Activated T-cell treated with anti-CD3 and anti-CD28 coated beads, Interleukin-2, amount 50 U/mL, for 4 hours (primary cell): ENCODE measurements at regions not wholly inside any gene's neighbourhood (a gene's known extent, or its start where the extent isn't known, plus 50 kb on each side); places are given as distances from the start of the nearest gene placed in this dataset.

Experiments
- ATAC-seq, 2 donors: fragments of 200-7000 bp; cut with Tn5 transposase; one replicate each; pipeline ENCODE4 v1.10.0; 2021
- DNase-seq: peaks from one replicate; pipeline ENCODE4 v3.0.0-alpha.2; 2020
- H3K27me3 Mint-ChIP-seq: one replicate; pipeline ENCODE4 v1.8.0; 2021; ENCODE audit warnings: low read depth, mixed read lengths
- H3K36me3 Mint-ChIP-seq: one replicate; pipeline ENCODE4 v1.8.0; 2022; ENCODE audit warnings: mixed read lengths; ENCODE audit not compliant: insufficient read depth
- H3K4me1 Mint-ChIP-seq: one replicate; pipeline ENCODE4 v1.8.0; 2021; ENCODE audit warnings: low read depth, mixed read lengths
- H3K4me3 Mint-ChIP-seq: one replicate; pipeline ENCODE4 v1.8.0; 2021; ENCODE audit warnings: mild to moderate bottlenecking, moderate library complexity, mixed read lengths
- H3K9me3 Mint-ChIP-seq: one replicate; pipeline ENCODE4 v1.8.0; 2021; ENCODE audit warnings: mixed read lengths

DNA sequence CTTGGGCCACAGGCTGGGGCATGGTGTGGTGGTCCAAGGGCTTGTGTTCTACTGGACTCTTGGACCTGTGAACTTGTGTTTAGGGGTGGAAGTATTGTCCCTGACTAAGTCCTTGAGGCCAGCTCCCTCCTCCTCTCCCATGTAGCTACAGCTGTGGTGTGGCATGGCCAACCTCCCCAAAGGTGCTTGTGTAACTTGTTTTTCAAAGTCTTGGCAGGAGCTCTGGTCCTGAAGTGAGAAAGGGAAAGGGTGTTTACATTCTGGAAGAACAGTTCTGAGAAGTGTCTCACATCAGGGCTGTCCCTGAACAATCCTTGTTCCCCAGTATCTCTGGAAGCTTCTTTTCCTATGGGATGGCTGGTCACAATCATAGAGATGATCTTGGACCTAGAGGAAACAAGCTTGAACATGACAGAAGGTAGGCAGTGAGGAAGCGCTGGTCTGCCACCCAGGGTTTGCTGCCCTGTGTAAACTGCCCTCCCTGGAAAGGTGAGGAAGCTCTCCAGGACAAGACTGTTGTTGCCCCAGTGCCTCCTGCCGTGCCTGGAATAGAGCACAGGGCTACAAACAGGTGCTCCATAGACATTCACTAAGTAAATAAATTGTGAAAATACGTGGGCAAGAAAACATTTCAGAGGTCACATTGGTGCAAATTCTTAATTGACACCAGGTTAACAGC lies 64.6 kb upstream of the KLF9 start:
- DNase-seq (no peak), ATAC-seq (no peak)
- no peak overlapping the region for H3K4me3 Mint-ChIP-seq
- H3K36me3 Mint-ChIP-seq: no peaks in the 10 kb centered on the region
- no peaks in the 10 kb centered on the region for H3K9me3 Mint-ChIP-seq
- peaks cover 3% of the 10 kb centered on the region for H3K27me3 Mint-ChIP-seq
- peaks cover 5% of the 10 kb centered on the region for H3K4me1 Mint-ChIP-seq

DNA sequence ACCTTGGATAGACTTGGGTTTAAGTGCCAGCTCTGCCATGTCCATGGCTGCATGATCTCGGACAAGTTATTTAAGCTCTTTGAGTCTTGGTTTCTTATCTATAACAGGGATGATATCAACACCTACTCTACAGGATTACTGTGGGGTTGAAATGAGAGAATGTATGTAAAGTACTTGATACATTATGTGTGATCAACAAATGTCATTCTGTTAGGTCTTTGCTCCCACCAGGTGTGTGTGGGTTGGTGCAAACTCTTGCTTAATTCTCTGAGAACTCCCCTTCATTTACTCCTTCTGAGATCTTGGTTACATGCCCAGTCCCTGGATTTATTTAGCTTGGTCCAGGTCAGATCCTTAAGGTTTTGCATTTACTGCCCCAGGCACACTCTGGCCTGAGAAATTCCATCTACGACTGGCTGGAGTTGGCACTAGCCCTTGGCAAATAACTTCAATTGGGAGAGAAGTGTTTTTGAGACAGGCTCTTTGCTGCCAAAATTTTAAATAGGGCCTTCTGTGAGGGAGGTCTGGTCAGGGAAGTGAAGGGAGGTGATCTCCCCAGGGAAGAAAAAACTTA lies 63.5 kb upstream of the KLF9 start:
- Mint-ChIP-seq H3K9me3 (no peaks in the 10 kb centered on the region), H3K4me3 (no peak overlapping the region), H3K36me3 (no peaks in the 10 kb centered on the region), H3K4me1 (no peaks in the 10 kb centered on the region), H3K27me3 (peaks cover 1% of the 10 kb centered on the region)
- no peak for ATAC-seq
- DNase-seq: no peak

DNA sequence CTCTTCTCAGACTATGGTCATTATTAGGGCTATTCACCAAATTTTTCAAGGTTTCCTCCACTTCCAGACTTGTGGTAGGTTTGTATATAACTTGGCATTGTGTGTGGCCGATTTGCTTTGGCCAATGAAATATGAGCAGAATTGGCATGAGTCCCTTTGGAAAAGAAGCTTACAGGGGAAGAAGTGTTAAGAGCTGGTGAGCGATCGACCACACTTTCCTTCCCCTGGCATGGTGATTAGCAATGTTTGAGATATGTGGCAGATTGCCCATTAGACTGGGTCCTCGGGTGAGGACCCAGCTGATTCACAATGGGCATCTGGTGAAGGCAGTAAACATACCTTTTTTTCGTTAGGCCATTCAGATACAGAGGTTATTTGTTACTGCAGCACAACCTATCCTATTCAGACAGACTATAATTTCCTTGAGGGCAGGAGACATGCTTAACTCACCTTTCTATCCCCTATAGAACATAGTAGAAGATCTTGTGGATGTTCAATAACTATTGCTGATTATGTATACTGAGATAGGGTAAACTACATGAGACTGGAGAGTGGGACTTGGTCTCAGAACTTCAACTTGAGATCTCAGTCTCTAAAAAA lies 62.8 kb upstream of the KLF9 start:
- no peak for ATAC-seq
- H3K4me1 Mint-ChIP-seq: no peaks in the 10 kb centered on the region
- H3K9me3 Mint-ChIP-seq: no peaks in the 10 kb centered on the region
- no peak overlapping the region for H3K4me3 Mint-ChIP-seq
- DNase-seq: no peak
- H3K27me3 Mint-ChIP-seq: no peaks in the 10 kb centered on the region
- H3K36me3 Mint-ChIP-seq: no peaks in the 10 kb centered on the region

DNA sequence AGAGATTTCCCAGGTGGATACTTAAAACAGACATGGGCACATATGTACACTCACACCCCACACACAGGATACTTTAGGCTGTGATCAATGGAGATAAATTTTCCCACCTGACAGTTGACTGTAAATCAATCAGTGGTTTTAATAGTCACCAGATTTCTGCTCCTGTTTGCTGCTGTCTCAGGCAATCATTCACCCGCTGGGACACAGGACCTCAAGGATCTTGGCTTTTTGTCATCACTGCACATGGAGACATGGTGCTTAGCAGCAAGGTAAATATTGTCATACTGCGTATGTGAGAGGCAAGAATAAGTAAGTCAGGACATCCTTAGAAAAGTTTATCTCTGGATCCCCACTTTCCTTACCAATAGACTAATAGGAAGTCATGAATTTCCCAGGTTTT lies 60.8 kb upstream of the KLF9 start:
- DNase-seq (no peak), ATAC-seq (no peak)
- Mint-ChIP-seq H3K4me3 (no peak overlapping the region), H3K36me3 (no peaks in the 10 kb centered on the region), H3K9me3 (no peaks in the 10 kb centered on the region), H3K4me1 (peaks cover 10% of the 10 kb centered on the region), H3K27me3 (no peaks in the 10 kb centered on the region)

DNA sequence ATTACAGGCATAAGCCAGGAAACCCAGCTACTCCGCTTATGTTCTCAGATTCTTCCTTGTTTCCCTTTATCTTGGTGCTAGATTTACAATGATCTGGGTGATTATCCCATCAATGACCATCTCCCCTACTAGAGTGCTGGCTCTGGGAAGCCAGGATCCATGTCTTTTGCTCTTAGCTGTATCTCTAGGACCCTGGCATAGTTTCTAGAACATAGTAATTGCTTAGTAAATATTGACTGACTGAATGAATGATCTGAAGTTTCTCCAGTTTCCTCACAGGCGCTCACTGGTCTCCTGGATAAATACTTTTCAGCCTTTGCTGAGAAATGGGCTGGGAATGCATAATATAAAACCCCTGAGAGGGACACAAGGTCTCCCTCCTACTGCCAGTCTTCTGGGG lies 60.0 kb upstream of the KLF9 start:
- no peak for DNase-seq
- Mint-ChIP-seq H3K9me3 (no peaks in the 10 kb centered on the region), H3K4me3 (no peak overlapping the region), H3K36me3 (no peaks in the 10 kb centered on the region), H3K27me3 (no peaks in the 10 kb centered on the region), H3K4me1 (peaks cover 16% of the 10 kb centered on the region)
- ATAC-seq: no peak

DNA sequence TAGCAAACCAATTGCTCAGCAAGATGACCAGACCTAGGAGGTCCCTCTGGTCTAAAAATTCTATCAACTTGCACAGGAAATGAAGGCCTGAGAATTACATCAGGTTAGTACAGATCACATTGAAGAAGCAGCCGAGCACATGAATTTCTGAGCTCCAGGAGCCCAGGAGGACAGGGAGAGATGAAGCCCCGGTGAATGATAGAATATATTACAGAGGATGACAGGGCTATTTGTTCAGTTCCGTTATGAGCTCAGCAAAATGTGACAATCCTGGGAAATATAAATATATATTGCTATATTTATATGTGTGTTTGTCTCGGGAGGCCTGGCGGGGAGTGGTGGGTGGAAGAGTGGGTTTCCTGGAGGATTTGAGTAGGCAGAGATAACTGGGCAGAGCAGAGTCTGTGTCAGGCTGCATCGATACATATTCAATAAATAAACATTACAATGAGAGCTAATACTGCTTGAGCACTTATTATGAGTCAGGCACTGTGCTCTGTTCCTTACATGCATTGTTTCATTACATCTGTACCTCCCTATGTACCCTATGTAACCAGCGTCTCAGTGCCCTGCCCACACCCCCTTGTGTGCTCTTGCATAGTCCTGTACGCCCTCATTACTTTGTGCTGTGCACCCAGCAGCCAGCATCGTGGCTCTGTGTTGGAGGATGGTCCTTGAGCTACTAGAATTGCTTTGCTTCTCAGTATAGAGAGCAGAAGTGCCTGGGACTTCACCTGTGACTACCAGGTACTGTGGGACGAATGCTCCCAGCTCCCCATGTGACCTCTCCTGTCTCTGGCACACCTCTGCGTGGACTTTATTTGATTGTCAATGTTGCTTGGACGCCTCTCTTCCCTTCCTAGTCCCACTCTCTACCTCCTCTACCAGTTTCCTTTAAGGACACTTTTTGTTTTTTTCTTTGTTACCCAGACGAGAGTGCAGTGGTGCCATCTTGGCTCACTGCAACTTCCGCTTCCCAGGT lies 58.1 kb upstream of the KLF9 start:
- DNase-seq (no peak), ATAC-seq (no peak)
- peaks cover 30% of the 10 kb centered on the region for H3K4me1 Mint-ChIP-seq
- no peak overlapping the region for H3K4me3 Mint-ChIP-seq
- H3K27me3 Mint-ChIP-seq: no peaks in the 10 kb centered on the region
- H3K9me3 Mint-ChIP-seq: no peaks in the 10 kb centered on the region
- H3K36me3 Mint-ChIP-seq: no peaks in the 10 kb centered on the region

DNA sequence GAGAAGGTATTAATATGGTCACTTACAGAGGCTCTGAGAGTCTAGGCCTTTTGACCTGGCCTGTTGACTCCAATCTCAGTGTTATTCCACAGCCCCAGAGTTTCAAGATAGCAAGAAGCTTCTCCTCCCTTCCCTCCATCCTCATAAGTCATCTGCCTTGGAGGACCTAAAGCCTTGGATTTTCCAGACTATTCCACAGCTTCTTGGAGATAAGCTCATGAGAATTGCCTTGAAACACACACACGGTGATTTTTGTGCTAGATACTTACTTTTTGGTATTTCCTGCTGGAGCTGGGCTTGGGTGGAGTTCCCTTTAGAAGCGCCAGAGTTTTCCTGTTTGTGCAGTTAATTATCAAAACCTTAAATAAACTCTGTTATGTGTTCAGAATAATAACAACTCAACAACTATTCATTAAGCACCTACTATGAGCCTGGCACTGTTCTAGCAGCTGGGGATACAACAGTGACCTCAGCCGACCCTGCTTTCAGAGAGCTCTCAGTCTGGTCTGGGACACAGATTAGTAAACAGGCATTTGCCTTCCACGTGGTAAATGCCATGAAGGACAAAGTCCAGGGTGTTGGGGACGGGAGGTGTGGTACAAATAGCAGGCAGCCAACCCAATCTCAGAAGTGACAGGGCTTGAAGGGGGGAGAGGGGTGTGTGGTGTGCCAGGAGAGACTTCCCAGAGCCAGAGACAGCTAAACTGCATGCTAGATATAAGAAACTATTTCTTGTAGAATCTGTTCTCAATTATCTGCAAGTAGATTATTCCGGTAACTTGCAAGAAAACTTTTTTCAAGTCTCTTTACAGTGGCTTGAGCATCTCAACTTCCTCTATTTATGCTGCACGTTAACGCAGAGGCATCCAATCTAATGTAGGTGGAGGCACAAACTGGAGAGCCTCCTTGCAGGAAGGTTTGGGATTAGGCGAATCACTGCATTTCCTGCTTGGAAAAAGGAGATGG lies 55.9 kb upstream of the KLF9 start:
- H3K27me3 Mint-ChIP-seq: no peaks in the 10 kb centered on the region
- DNase-seq (no peak), ATAC-seq (no peak)
- H3K36me3 Mint-ChIP-seq: no peaks in the 10 kb centered on the region
- peaks cover 46% of the 10 kb centered on the region for H3K4me1 Mint-ChIP-seq
- no peaks in the 10 kb centered on the region for H3K9me3 Mint-ChIP-seq
- no peak overlapping the region for H3K4me3 Mint-ChIP-seq

DNA sequence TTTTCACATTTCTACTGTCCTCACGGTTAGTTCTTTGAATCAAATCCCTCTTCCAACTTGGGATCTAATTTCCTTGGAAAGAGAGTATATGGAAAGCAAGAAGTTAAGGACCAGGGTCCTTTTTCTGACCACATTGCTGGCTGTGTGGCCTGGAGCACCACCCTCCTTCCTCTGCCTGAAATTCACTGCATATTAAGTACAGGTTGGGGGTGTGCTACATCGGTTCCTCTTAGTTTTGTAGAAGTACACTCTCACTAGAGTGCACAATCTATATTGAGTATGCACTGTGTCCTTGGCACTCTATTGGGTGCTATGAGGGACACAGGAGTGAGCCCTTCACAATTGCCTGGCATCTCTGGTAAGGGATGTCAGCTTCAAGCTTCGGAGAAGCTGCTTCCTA lies 53.8 kb upstream of the KLF9 start:
- no peak for DNase-seq
- H3K36me3 Mint-ChIP-seq: no peaks in the 10 kb centered on the region
- no peak for ATAC-seq
- H3K4me1 Mint-ChIP-seq: peaks cover 47% of the 10 kb centered on the region
- H3K9me3 Mint-ChIP-seq: no peaks in the 10 kb centered on the region
- no peaks in the 10 kb centered on the region for H3K27me3 Mint-ChIP-seq
- no peak overlapping the region for H3K4me3 Mint-ChIP-seq

DNA sequence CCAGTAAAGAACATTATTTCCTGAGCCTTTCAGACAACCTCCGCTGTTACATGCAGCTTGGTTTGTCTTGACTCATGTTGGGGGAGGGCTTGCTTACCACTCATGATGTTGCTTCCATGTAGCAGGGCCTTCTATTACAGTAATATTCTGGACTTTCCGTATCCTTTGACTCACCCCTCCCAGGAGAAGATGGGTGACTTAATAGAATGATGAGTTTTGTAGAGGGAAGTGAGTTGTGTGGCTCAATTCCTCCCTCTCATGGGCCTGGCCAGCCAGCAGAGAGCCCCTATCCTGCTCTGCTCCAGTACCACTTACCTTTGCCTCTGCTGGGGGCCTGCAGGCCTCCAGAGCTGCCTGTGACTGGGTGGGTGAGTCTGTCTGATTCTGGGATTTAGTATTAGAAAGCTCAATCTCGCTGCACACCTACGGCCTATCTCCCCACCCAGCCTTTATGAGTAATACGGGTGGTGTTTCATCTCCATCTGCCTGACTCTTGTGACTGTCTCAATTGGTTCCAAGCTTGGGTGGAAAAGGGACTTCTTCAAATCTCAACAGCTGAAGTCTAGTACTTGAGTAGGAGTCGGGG lies 52.6 kb upstream of the KLF9 start:
- DNase-seq (peak; percentile 9), ATAC-seq (peak; percentile 87 to 91)
- Mint-ChIP-seq H3K36me3 (no peaks in the 10 kb centered on the region), H3K4me3 (no peak overlapping the region), H3K27me3 (no peaks in the 10 kb centered on the region), H3K4me1 (peaks cover 47% of the 10 kb centered on the region), H3K9me3 (no peaks in the 10 kb centered on the region)

DNA sequence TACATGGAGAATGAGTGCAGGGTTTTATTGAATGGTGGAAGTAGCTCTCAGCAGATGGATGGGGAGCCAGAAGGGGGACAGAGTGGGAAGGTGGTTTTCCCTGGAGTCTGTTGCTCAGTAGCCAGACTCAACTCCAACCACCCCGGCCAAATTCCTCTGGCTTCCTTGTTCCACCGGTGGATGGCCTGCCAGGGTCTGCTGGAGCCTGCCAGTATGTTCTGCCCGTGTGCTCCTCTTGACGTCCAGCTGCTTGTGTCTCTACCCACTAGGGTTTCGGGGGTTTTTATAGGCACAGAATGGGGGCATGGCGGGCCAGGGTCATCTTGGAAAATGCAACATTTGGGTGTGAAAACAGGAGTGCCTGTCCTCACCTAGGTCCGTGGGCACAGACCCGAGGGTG lies 51.4 kb upstream of the KLF9 start:
- Mint-ChIP-seq H3K9me3 (no peaks in the 10 kb centered on the region), H3K4me1 (peaks cover 44% of the 10 kb centered on the region), H3K36me3 (no peaks in the 10 kb centered on the region), H3K4me3 (no peak overlapping the region), H3K27me3 (no peaks in the 10 kb centered on the region)
- DNase-seq (no peak), ATAC-seq (no peak)

DNA sequence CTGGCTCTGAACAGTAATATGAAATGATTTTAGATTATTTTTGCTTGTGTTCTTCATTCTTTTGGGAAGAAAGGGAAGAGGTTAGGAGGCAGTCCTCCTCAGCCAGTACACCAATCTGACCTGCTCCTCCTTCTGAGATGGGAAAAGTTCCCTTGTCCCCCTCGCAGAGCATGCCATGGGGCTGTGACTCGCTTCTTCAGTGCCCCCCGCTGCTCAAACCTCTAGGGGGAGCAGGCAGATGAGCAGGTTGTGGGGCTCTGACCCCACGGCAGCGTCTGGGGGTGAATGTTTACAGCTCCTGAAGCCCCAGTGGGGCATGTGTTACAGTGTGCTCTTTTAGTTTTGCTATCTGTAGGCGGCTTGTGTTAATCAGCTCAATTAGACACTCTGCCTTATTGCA lies 50.9 kb upstream of the KLF9 start:
- no peak overlapping the region for H3K4me3 Mint-ChIP-seq
- DNase-seq (no peak), ATAC-seq (no peak)
- H3K36me3 Mint-ChIP-seq: no peaks in the 10 kb centered on the region
- peaks cover 39% of the 10 kb centered on the region for H3K4me1 Mint-ChIP-seq
- H3K9me3 Mint-ChIP-seq: no peaks in the 10 kb centered on the region
- H3K27me3 Mint-ChIP-seq: no peaks in the 10 kb centered on the region
